ENCODE measurements at regions not wholly inside any gene's neighbourhood (a gene's known extent, or its start where the extent isn't known, plus 50 kb on each side); places are given as distances from the start of the nearest gene placed in this dataset.

DNA sequence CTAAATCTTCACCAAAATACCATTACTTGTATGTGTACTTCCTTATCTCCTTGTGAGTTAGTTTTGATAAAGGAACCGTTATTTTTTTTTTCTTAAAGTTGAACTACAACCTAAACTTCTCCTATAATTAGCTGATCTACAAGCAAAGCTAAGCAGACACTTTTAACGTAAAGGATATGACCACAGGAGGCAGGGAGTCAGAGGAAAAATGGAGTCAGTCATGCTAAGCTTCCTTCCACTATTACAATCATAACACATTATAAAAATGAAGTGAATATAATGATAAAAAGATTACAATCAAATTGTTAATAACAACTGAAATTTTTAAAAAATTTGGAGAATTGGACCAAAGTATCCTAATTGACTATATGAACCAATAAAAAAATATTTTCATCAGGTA lies 892.6 kb downstream of the KCNT2 start:
- Histone ChIP-seq H3K4me3 (no peak overlapping the region), H3K36me3 (no peaks in the 10 kb centered on the region), H3K27me3 (ENCODE audit: low read depth) (no peaks in the 10 kb centered on the region), H3K4me1 (no peaks in the 10 kb centered on the region), H3K27ac (no peak overlapping the region), H3K9me3 (no peaks in the 10 kb centered on the region)
- DNase-seq, result no peak
- TF ChIP-seq, protein P1, sequence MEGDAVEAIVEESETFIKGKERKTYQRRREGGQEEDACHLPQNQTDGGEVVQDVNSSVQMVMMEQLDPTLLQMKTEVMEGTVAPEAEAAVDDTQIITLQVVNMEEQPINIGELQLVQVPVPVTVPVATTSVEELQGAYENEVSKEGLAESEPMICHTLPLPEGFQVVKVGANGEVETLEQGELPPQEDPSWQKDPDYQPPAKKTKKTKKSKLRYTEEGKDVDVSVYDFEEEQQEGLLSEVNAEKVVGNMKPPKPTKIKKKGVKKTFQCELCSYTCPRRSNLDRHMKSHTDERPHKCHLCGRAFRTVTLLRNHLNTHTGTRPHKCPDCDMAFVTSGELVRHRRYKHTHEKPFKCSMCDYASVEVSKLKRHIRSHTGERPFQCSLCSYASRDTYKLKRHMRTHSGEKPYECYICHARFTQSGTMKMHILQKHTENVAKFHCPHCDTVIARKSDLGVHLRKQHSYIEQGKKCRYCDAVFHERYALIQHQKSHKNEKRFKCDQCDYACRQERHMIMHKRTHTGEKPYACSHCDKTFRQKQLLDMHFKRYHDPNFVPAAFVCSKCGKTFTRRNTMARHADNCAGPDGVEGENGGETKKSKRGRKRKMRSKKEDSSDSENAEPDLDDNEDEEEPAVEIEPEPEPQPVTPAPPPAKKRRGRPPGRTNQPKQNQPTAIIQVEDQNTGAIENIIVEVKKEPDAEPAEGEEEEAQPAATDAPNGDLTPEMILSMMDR (IDR thresholded peaks at IDR 0.05), result no peak
- ATAC-seq, result no peak
- intact Hi-C loops (cut with DNase I), result no loop called here

DNA sequence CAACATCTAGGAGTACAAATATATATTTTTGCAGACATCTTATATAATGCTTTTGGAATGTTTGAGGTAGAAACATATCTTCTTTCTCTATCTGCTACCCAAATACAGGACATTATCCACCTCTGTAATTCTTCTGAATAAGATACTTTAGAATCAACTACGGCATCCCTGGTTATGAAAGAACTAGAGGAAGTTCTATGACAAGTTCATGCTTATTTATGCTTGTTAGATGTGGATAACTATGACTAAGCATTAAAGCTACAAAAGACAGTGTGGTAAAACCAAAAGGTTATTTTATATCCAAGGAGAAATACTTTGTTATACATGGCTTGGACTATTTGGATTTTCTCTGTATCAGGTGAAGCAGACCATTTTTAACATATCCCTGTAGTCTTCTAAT lies 894.0 kb downstream of the KCNT2 start:
- no peak for DNase-seq
- Histone ChIP-seq H3K36me3 (no peaks in the 10 kb centered on the region), H3K27ac (no peak overlapping the region), H3K4me3 (no peak overlapping the region), H3K9me3 (no peaks in the 10 kb centered on the region), H3K4me1 (no peaks in the 10 kb centered on the region), H3K27me3 (ENCODE audit: low read depth) (no peaks in the 10 kb centered on the region)
- intact Hi-C loops (cut with DNase I), result no loop called here
- ATAC-seq, result no peak
- TF ChIP-seq, protein P1 (IDR thresholded peaks at IDR 0.05), result no peak

DNA sequence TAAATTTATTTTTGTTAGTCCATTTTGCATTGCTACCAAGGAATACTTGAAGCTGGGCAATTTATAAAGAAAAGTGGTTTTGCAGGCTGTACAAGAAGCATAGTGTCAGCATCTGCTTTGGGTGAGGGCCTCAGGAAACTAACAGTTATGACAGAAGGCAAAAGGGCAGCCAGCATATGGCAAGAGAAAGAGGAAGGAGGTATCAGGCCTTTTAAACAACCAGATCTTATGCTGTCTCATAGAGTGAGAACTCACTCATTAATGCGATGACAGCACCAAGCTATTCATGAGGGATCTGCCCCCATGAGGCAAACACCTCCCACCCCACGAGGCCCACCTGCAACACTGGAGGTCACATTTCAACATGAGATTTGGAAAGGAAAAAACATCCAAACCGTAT lies 898.4 kb downstream of the KCNT2 start:
- no peak for DNase-seq
- Histone ChIP-seq H3K4me3 (no peak overlapping the region), H3K27me3 (ENCODE audit: low read depth) (no peaks in the 10 kb centered on the region), H3K36me3 (no peaks in the 10 kb centered on the region), H3K9me3 (no peaks in the 10 kb centered on the region), H3K27ac (no peak overlapping the region), H3K4me1 (no peaks in the 10 kb centered on the region)
- no peak for ATAC-seq
- TF ChIP-seq, protein P1 (IDR thresholded peaks at IDR 0.05), result no peak
- intact Hi-C loops (cut with DNase I), result no loop called here

DNA sequence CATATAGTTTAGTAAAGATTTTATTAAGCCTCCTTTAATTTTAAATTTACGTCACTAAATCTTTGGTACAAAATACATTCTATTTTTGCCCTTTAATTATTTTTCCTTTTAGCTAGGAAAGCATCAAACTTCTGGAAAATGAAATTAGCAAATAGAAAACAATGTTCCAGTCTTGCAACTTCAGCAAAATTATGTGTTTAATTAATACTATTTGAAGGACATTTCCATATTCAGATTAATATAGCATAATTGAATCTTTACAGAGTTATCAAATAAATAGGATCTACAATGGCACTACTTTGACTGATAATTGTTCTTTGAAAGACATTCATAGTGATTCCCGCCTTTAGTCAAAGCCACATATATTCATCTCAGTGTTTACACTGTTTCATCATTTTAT lies 904.2 kb downstream of the KCNT2 start:
- H3K4me3 ChIP-seq, result no peak overlapping the region
- H3K9me3 ChIP-seq, result no peaks in the 10 kb centered on the region
- no peak for ATAC-seq
- TF ChIP-seq, protein P1 (IDR thresholded peaks at IDR 0.05), result no peak
- H3K27me3 ChIP-seq (ENCODE audit: low read depth), result no peaks in the 10 kb centered on the region
- no peaks in the 10 kb centered on the region for H3K4me1 ChIP-seq
- DNase-seq, result no peak
- H3K27ac ChIP-seq, result no peak overlapping the region
- H3K36me3 ChIP-seq, result no peaks in the 10 kb centered on the region
- intact Hi-C loops (cut with DNase I), result no loop called here

DNA sequence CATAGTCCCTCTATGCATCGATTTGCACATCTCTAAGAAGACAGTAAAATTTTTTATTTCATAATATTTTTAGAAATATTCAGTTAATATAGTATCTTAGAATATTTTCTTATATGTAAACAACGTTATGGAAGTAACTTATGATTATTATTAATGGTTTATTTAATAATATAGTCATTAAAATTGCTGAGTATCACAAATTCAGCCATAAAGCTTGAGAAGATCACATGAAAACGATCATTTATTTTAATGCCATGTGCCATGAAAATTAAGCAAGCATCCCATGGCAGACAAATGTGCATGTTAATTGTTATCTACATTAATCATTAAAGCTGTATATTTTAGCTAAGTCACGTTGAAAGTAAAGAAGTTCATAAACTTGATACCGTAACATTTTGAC lies 907.1 kb downstream of the KCNT2 start:
- ATAC-seq, result no peak
- DNase-seq, result no peak

More for the DNA sequence above, 907.1 kb downstream of the KCNT2 start:
- Histone ChIP-seq H3K27ac (no peak overlapping the region), H3K36me3 (no peaks in the 10 kb centered on the region), H3K4me3 (no peak overlapping the region), H3K9me3 (no peaks in the 10 kb centered on the region), H3K27me3 (ENCODE audit: low read depth) (no peaks in the 10 kb centered on the region), H3K4me1 (no peaks in the 10 kb centered on the region)
- intact Hi-C loops (cut with DNase I), result no loop called here
- TF ChIP-seq, protein P1 (IDR thresholded peaks at IDR 0.05), result no peak
